HG02623 (cell line): ENCODE measurements at regions not wholly inside any gene's neighbourhood (a gene's known extent, or its start where the extent isn't known, plus 50 kb on each side); places are given as distances from the start of the nearest gene placed in this dataset.
"Not testable (repeated sequence)": the region's sequence is repeated elsewhere in the genome, so short reads cannot be mapped to it uniquely, and the experiment has no call there.

ENCODE experiments used
- ATAC-seq: cut with Tn5 transposase; IDR thresholded peaks from one replicate; pipeline ENCODE4 v1.9.1; 2021; ENCODE audit warnings: moderate library complexity; ENCODE audit not compliant: unreplicated experiment

- ATAC-seq: peak; percentile 79
Observed at GRCh38 chrY:20891440-20892160, 135.7 kb downstream of the RPS4Y2 start.

DNA sequence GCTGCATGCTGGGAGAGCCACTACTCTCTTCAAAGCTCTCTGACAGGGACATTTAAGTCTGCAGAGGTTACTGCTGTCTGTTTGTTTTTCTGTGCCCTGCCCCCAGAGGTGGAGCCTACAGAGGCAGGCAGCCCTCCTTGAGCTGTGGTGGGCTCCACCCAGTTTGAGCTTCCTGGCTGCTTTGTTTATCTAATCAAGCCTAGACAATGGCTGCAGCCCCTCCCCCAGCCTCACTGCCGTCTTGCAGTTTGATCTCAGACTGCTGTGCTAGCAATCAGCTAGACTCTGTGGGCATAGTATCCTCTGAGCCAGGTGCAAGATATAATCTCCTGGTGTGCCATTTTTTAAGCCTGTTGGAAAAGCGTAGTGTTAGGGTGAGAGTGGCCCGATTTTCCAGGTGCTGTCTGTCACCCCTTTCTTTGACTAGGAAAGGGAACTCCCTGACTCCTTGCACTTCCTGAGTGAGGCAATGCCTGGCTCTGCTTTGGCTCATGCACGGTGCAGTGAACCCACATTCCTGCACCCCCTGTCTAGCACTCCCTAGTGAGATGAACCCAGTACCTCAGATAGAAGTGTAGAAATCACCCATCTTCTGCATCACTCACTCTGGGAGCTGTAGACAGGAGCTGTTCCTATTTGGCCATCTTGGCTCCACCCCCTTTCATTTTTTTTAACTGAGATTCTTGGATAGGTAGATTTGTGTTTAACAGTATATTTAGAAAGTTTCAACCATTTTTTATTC lies 169.6 kb downstream of the RPS4Y2 start:
- ATAC-seq: not testable (repeated sequence)

DNA sequence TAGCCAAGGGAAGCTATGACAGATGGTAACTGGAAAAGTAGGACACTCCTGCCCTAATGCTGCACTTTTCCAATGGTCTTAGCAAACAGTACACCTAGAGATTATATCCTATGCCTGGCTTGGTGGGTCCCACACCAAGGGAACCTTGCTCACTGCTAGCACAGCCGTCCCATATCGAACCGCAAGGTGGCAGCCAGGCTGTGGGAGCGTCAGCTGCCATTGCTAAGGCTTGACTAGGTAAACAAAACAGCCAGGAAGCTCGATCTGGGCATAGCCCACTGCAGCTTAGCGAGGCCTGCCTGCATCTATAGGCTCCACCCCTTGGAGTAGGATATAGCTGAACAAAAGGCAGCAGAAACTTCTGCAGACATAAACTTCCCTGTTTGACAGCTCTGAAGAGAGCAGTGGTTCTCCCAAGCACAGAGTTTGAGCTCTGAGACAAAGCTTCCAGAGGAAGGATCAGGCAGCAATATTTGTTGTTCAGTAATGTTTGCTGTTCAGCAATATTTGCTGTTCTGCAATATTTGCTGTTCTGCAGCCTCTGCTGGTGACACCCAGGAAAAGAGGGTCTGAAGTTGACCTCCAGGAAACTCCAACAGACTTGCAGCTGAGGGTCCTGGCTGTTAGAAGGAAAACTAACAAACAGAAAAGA lies 173.9 kb downstream of the RPS4Y2 start:
- no peak for ATAC-seq

GRCh38 chrY:20936709-20937251 lies 180.9 kb downstream of the RPS4Y2 start:
- not testable (repeated sequence) for ATAC-seq

GRCh38 chrY:20961512-20961911 lies 205.6 kb downstream of the RPS4Y2 start:
- ATAC-seq: no peak

DNA sequence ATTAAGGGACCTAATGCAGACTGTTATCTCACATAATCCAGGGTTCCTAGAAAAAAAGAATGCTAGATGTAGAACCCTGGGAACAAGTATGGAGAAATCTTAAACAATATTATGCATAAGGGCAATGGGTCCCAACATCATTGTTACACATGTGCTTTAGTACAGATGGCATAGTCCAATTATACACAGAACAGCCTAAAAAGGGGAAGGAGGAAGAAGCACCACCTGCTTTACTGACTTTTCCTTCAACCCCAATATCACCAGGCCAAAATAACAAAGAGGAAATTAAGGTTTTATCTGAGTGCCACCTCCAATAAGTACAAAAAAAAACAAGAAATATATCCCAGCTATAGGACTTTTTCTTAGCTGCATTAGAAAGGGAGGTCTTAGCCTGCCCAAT lies 211.9 kb downstream of the RPS4Y2 start:
- ATAC-seq: no peak

- ATAC-seq: no peak
Observed at GRCh38 chrY:20968237-20968636, 212.3 kb downstream of the RPS4Y2 start.

DNA sequence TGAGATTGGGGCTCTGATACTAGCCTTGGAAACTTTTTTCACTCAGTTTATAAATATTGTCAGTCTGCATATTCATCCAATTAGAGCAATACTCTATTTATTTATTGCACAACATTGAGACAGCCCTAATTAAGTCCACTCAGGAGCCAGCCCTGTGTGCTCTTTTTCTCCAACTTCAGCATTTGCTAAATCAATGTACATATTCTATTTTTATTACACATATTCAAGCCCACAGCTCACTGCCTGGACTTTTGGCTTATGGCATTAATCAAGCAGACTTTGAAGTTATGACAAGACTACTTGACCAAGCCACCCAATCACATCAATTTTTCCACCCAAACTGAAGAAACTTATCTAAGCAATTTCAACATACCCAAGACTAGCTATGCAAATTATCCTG lies 215.5 kb downstream of the RPS4Y2 start:
- no peak for ATAC-seq

GRCh38 chrY:20986037-20986436 lies 230.1 kb downstream of the RPS4Y2 start:
- ATAC-seq: no peak

DNA sequence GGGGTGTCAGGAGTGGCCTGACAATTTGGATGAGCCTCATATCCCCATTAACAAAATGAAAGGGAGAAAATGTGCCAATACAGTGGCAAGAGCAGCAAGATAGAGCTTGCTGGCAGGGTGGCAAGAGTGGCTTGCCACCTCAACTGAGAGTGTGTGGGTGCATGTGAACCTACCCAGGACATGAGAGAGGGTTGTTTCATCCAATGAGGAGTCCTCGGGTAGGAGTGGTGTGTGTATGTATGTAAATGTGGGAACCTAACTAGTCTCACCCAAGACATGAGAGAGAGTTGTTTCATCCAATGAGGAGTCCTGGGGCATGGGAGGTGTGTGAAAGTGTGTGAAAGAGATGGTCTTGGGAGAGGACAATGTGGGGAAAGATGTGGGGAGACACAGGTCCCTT lies 234.2 kb downstream of the RPS4Y2 start:
- ATAC-seq: no peak

GRCh38 chrY:20990869-20991548 lies 235.1 kb downstream of the RPS4Y2 start:
- ATAC-seq: peak; percentile 99

DNA sequence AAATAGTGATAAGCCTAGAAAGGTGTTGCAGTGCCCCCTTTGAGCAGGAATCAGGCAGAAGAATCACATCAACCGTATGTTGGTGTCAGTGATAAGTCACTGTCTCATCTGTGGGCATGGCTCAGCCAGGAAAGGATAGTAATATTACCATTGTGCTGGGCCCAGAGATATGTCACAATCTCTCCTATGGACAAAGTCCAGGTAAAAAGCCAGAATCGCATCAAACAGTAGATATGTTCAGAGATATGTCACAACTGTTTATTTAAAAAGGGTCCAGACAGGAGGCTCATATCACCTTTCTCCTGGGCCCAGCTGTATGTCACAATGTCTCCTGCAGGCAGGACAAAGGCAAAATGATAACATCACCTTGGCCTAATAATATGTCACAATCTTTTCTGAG lies 241.4 kb downstream of the RPS4Y2 start:
- no peak for ATAC-seq

GRCh38 chrY:20998016-20998415 lies 242.1 kb downstream of the RPS4Y2 start:
- ATAC-seq: no peak

- ATAC-seq: no peak
Observed at GRCh38 chrY:20998483-20998882, 242.6 kb downstream of the RPS4Y2 start.

- no peak for ATAC-seq
Observed at GRCh38 chrY:21001102-21001501, 245.2 kb downstream of the RPS4Y2 start.

GRCh38 chrY:21003059-21003458 lies 247.2 kb downstream of the RPS4Y2 start:
- ATAC-seq: no peak

DNA sequence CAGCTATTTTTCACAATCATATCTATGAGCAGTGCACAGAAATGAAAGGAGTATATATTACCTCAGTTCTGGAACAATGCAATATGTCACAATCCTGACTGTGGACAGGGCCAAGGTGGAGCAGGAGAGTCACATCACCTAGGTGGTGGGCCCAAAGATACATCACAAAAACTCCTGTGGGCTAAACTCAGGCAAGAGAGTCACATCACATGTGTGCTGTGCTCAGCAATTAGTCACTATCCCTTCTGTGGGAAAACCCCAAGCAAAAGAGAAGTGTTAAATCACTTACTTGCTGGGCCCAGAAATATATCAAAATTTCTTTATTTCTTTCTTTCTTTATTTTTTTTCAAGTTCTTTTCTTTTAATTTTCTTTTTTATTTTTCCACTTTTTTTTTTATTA lies 249.6 kb downstream of the RPS4Y2 start:
- no peak for ATAC-seq

DNA sequence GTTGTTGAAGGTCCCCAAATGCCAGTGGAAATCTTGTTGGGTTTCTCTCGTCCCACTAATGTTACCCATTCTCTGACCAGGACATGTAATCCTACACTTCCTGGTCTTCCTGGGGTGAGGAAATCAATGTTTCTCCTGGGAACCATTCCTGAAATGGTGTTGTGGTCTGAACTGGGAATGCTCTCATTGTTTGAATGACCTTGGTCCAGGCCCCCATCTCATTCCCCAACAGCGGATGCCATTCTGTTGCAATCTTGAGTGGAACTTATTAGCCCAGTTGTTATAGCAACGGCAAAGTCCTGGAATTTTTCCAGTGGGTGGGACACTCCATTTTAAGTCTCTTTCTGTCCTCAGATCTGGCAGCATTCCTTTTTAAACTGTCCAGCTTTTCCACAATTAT lies 265.9 kb downstream of the RPS4Y2 start:
- ATAC-seq: no peak

DNA sequence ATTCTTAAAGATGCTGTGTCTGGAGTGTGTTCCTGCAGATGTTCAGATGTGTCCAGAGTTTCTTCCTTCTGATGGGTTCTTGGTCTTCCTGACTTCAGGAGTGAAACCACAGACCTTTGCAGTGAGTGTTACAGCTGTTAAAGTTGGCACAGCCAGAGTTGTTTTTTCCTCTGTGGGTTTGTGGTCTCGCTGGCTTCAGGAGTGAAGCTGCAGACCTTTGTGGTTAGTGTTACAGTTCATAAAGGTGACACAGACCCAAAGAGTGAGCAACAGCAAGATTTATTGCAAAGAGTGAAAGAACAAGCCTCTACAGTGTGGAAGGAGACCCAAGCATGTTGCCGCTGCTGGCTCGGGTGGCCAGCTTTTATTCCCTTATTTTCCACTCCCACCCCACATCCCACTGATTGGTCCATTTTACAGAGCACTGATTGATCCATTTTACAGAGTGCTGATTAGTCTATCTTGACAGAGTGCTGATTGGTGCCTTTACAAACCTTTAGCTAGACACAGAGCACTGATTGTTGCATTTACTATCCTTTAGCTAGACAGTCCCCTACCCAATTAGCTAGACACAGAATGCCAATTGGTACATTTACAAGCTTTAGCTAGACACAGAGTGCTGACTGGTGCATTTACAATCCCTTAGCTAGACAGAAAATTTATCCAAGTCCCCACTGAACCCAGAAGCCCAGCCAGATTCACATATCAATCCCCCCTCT lies 266.6 kb downstream of the RPS4Y2 start:
- ATAC-seq: no peak

- no peak for ATAC-seq
Observed at GRCh38 chrY:21023906-21024305, 268.0 kb downstream of the RPS4Y2 start.

DNA sequence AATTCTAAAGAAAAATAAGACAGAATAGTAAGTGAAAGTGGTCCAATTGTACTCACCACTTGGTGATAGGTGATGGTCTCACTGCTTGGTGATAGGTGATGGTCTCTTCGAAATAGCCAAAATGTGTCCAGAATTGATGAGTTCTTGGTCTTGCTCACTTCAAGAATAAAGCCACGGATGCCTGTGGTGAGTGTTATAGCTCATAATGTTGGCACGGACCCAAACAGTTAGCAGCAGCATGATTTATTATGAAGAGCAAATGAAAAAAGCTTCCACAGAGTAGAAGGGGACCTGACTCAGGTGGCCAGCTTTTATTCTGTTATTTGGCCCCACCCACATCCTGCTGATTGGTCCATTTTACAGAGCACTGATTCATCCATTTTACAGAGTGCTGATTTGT lies 272.6 kb downstream of the RPS4Y2 start:
- ATAC-seq: no peak
